MG63 (cell line): ENCODE measurements at regions not wholly inside any gene's neighbourhood (a gene's known extent, or its start where the extent isn't known, plus 50 kb on each side); places are given as distances from the start of the nearest gene placed in this dataset.
A peak's percentile ranks its signal among the peaks of the same experiment; 100 is the strongest.
"Not testable (repeated sequence)": the region's sequence is repeated elsewhere in the genome, so short reads cannot be mapped to it uniquely, and the experiment has no call there.

Experiments used
- DNase-seq: peaks from one replicate; pipeline ENCODE4 v3.0.0-alpha.2; 2020
- H3K27me3 ChIP-seq: fragments of 250-450 bp; sonication (Bioruptor Pico); 2 replicates; pipeline ENCODE4 v1.5.1; 2020; ENCODE audit warnings: mild to moderate bottlenecking, moderate library complexity
- H3K36me3 ChIP-seq: fragments of 250-450 bp; sonication (Bioruptor Pico); 2 replicates; pipeline ENCODE4 v1.5.1; 2020; ENCODE audit warnings: mild to moderate bottlenecking, moderate library complexity
- H3K4me3 ChIP-seq: fragments of 250-450 bp; sonication (Bioruptor Pico); 2 replicates; pipeline ENCODE4 v1.5.1; 2020; ENCODE audit warnings: mild to moderate bottlenecking, moderate library complexity
- H3K9me3 ChIP-seq: fragments of 250-450 bp; sonication (Bioruptor Pico); 2 replicates; pipeline ENCODE4 v1.5.1; 2020; ENCODE audit warnings: mild to moderate bottlenecking, moderate library complexity

DNA sequence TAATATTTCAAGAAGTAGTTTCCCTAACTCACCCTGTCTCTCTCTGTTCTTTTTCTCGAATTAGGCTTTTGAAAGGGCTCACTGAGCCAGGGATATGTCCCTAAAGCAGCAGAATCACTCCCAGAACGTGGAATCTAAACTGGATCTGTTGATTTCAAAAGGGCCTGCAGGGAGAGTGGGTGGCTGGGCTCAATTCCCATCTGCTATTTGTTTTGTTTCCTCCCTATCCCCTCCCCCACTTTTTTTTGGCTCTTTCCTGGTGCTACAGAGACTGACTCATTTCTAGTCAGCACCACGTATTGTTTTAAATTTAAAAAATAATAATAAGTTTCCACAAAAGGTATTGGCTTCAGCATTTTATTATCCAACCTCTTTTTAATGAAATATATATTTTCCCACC is 961.5 kb downstream of the FAM181B start:
- Histone ChIP-seq H3K9me3 (no peaks in the 10 kb centered on the region), H3K4me3 (no peak overlapping the region), H3K36me3 (no peaks in the 10 kb centered on the region), H3K27me3 (no peaks in the 10 kb centered on the region)
- DNase-seq, result peak; percentile 10

DNA sequence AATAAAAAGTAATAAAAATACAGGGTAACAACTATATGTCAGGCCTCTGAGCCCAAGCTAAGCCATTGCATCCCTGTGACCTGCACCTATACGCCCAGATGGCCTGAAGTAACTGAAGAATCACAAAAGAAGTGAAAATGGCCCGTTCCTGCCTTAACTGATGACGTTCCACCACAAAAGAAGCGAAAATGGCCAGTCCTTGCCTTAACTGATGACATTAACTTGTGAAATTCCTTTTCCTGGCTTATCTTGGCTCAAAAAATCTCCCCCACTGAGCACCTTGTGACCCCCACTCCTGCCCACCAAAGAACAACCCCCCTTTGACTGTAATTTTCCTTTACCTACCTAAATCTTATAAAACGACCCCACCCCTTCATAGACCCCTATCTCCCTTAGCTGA is 963.8 kb downstream of the FAM181B start:
- not testable (repeated sequence) for H3K4me3 ChIP-seq, DNase-seq, H3K36me3 ChIP-seq, H3K27me3 ChIP-seq, H3K9me3 ChIP-seq

DNA sequence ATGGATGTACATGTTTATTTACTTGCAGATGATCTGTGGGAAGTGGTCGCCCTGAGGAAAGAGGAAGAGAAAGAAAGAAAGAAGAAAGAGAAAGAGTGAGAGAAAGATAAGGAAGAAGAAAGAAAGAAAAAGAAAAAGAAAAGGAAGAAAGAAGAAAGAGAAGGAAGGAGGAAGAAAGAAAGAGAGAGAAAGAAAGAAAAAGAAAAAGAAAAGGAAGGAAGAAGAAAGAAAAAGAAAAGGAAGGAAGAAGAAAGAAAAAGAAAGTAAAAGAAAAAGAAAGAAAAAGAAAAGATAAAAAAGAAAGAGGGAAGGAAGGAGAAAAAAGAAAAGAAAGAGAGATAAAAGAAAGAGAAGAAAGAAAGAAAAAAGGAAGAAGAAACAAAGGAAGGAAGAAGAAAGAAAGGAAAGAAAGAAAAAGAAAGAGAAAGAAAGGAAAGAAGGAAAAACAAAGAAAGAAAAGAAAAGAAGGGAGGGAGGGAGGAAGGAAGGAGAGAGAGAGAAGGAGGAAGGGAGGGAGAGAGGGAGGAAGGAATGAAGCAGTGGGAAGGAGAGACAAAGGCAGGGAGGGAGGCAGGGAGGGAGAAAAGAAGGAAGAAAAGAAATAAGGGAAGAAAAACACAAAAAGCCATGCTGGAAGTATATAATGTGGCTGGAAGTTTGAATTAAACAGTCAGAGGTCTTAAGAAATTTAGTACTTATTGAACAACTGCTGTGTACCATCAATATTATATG is 976.6 kb downstream of the FAM181B start:
- Histone ChIP-seq H3K36me3 (no peaks in the 10 kb centered on the region), H3K9me3 (no peaks in the 10 kb centered on the region), H3K27me3 (no peaks in the 10 kb centered on the region), H3K4me3 (no peak overlapping the region)
- no peak for DNase-seq

DNA sequence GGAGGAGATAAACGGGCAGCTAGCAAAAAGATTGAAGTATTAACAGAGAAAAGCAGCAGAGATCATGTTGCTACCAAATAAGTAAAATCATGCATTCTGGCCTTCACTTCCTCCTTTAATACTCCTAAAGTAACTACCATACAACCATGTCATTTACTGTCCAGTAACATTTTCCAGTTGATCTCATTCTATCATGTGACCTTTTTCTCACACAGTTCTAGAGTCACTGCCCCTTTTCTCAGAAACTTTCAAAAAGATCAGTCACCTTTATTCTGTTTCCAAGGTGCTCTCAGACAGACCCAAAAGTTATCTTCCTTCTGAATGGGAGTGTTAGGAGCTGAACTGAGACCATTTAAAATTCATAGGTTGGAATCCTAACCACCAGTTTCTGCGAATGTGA is 984.4 kb downstream of the FAM181B start:
- Histone ChIP-seq H3K4me3 (no peak overlapping the region), H3K36me3 (no peaks in the 10 kb centered on the region), H3K9me3 (no peaks in the 10 kb centered on the region), H3K27me3 (no peaks in the 10 kb centered on the region)
- no peak for DNase-seq

DNA sequence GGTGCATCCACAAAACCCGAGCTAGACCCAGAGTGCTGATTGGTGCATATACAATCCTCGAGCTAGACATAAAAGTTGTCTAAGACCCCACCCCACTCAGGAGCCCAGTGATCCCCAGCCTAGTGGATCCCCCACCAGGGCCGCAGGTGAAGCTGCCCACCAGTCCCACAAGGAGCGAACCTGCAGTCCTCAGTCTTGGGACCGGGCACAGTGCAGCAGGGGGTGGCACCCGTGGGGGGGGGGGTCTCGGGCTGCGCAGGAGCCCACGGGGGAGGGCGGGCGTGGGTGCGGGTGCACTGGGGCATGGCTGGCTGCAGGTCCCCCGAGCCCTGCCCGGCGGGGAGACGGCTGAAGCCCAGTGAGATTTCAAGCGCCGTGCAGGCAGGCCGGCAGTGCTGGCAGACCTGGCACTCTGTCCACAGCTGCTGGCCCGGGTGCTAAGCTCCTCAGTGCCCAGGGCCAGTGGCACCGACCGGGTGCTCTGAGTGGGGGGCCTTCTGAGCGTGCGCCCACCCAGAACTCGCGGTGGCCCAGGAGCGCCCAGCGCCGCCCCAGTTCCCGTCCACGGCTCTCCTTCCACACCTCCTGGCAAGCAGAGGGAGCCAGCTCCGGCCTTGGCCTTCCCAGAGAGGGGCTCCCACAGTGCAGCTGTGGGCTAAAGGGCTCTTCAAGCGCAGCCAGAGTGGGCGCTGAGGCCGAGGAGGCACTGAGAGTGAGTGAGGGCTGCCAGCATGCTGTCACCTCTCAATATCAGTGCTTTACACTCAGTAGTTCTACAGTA is 989.1 kb downstream of the FAM181B start:
- no peak overlapping the region for H3K4me3 ChIP-seq
- no peaks in the 10 kb centered on the region for H3K36me3 ChIP-seq
- no peaks in the 10 kb centered on the region for H3K9me3 ChIP-seq
- DNase-seq, result no peak
- H3K27me3 ChIP-seq, result no peaks in the 10 kb centered on the region

DNA sequence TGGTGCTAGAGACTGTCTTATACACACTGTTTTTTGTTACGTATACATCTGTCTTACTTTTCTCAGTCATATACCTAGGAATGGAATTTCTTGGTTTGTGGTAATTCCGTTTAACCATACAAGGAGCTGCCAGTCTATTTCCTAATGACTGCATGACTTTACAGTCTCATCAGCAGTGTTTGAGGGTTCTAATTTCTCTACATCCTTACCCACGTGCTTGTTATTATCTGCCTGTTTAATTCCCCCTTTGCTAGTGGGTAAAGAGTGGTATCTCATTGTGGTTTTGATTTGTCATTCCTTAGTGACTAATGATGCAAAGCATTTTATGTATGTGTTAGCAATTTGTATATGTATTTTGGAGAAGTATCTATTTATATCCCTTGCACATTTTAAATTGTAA is 1008.0 kb downstream of the FAM181B start:
- Histone ChIP-seq H3K9me3 (no peaks in the 10 kb centered on the region), H3K36me3 (no peaks in the 10 kb centered on the region), H3K27me3 (no peaks in the 10 kb centered on the region), H3K4me3 (no peak overlapping the region)
- DNase-seq, result no peak

DNA sequence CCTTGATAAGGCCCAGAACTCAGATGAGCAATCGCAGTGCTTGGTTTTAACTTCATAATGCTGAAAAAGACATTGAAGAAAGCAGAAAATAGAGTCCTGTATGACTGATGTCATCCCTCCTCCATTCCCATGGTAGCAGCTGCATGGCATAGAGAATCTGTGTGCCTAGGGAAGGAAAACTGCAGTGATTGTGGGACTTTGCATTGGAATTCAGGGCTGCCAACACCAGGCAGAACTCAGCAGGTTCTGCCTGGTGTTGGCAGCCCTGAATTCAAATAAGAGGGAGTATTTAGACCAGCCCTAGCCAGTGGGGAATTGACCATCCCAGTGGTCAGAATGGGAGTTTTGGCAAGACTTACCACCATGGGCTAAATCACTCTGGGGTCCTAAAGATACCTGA is 1016.0 kb downstream of the FAM181B start:
- H3K36me3 ChIP-seq, result no peaks in the 10 kb centered on the region
- no peak overlapping the region for H3K4me3 ChIP-seq
- no peaks in the 10 kb centered on the region for H3K27me3 ChIP-seq

DNA sequence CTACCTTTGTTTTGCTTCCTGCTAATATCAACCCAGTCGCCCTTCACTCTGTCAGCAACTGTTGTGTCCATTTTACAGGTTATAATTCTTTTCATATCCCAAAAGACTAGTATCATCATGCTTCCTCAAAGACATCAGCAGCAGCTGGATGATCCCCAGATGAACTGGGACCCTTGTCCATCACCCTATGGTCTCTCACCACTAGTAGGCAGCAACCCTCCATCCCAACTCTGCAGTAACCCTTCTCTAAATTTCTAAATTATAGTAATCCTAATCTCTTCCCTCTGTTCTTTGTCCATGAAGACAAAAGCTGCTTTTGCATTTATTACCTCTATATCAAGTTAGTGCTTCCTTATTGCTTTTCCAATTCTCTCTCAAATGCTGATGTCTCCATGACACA is 1025.8 kb downstream of the FAM181B start:
- Histone ChIP-seq H3K27me3 (no peaks in the 10 kb centered on the region), H3K36me3 (no peaks in the 10 kb centered on the region), H3K9me3 (no peaks in the 10 kb centered on the region), H3K4me3 (no peak overlapping the region)
- DNase-seq, result no peak

More for the DNA sequence above, 1016.0 kb downstream of the FAM181B start:
- no peaks in the 10 kb centered on the region for H3K9me3 ChIP-seq
- no peak for DNase-seq

DNA sequence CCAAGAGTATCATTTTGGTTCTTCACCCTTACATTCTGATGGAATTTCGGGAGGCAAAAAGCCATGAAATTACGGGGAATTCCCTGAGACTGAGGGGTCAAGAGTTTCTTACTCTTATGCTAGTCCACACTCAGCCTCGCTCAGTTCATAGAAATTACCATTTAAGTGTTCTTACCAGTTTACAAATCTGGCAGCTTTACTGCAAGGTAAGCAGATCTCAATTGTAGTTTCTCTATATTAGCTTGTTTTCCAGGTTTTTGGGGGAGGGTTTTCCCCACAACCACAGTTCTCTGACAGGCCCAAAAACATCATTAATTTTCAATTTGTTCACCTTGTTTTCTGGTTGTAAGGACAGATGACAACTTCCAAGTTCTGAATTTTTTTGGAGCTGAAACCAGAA is 1028.4 kb downstream of the FAM181B start:
- H3K36me3 ChIP-seq, result no peaks in the 10 kb centered on the region
- no peaks in the 10 kb centered on the region for H3K27me3 ChIP-seq
- no peaks in the 10 kb centered on the region for H3K9me3 ChIP-seq
- H3K4me3 ChIP-seq, result no peak overlapping the region
- DNase-seq, result no peak

DNA sequence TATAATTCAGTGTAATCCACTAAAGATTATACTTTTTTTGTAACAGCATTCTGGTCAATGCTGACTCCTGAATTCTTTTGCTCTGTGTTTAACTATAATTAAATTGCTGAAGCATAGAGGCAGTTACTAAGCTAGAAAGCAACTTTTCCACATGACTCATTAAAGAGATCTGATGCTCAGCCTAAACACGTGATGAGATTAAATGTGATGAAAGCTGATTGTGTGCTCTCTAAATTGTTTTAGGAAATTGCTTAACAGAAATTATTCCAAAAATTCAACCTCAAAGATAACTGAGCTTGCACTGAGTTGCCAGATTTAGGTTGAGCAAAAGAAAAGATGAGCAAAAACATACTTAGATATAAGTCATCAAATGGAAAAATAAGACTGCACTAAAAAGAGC is 1033.6 kb downstream of the FAM181B start:
- no peak for DNase-seq
- no peaks in the 10 kb centered on the region for H3K27me3 ChIP-seq

DNA sequence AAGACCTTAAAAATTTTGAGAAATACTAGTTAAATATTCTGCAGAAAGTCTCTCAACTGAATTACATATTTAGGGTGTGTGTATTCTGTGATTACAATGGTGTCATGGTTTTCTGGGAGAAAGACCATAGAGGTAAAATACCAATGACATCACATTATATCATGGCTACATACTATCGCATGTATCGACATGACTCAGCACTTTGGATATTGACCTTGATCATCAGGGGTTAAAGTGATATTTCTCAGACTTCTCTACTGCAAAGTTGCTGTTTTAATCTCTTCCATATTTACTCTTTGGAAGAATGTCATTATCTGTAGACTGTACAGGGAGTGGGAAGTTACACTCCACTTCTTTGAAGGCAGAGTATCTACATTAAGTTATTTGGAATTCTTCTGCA is 1046.6 kb downstream of the FAM181B start:
- H3K27me3 ChIP-seq, result no peaks in the 10 kb centered on the region
- H3K4me3 ChIP-seq, result no peak overlapping the region
- DNase-seq, result no peak
- no peaks in the 10 kb centered on the region for H3K36me3 ChIP-seq
- no peaks in the 10 kb centered on the region for H3K9me3 ChIP-seq

More for the DNA sequence above, 1033.6 kb downstream of the FAM181B start:
- Histone ChIP-seq H3K4me3 (no peak overlapping the region), H3K9me3 (no peaks in the 10 kb centered on the region), H3K36me3 (no peaks in the 10 kb centered on the region)

DNA sequence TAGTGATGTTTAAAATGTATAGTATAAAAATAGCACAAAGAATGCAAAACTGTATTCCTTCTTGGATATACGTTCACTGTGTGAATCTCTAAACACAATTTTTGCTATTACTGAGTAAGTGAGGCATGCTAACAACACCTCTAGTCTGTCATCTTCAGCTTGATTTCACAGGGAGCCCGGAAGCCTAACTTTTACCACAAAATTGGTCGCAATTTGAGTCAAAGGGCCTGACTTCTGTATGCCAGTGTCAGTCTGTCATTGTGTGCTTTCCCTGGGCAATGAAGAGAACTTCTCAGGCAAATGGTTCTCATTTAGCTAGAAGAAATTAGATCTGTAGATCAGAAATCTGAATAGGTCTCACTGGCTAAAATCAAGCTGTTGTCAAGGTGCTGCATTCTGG is 1059.5 kb downstream of the FAM181B start:
- DNase-seq, result no peak
- H3K9me3 ChIP-seq, result no peaks in the 10 kb centered on the region
- H3K4me3 ChIP-seq, result no peak overlapping the region
- H3K36me3 ChIP-seq, result no peaks in the 10 kb centered on the region
- no peaks in the 10 kb centered on the region for H3K27me3 ChIP-seq

DNA sequence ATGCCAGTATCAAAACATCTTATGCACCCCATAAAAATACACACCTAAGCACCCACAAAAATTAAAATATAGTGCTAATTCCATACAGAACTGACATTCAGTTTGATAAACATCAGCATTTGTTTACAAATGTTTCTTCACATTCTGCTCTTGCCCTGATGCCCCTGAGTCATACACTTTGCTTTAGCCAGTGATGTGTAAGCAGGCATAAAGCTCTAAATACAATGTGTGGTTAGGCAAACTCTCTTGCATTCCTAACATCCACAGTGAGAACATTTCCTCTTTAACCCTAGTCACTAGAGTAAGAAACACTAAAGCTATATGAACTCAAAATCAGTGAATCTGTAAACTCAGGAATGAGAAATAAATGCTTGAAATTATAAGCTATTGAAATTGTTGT is 1060.7 kb downstream of the FAM181B start:
- no peaks in the 10 kb centered on the region for H3K27me3 ChIP-seq
- H3K4me3 ChIP-seq, result no peak overlapping the region
- H3K36me3 ChIP-seq, result no peaks in the 10 kb centered on the region
- H3K9me3 ChIP-seq, result no peaks in the 10 kb centered on the region
- peak; percentile 7 for DNase-seq

DNA sequence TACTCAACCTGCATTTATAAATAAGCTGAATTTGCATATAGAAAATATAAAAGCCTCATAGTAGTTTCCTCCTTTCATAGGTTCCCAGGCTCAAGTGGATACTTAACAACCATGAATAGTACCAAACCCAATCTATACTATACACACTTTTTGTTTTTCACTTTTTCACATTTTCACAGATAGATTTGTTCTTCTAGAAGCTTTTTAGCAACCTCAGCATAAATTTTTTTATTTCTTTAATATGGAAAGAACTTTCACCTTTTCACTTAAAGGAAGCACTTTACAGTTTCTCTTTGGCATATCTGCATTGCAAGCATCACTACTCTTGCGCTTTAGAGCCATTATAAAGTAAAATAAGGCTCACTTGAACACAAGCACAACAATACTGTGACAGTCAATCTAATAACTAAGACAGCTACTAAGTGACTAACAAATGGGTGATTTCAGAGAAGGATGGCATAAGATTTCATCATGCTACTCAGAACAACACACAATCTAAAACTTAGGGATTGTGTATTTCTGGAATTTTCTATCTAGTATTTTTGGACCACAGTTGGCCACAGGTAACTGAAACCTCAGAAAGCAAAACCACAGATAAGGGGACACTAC is 1063.6 kb downstream of the FAM181B start:
- DNase-seq, result no peak
- H3K36me3 ChIP-seq, result no peaks in the 10 kb centered on the region

DNA sequence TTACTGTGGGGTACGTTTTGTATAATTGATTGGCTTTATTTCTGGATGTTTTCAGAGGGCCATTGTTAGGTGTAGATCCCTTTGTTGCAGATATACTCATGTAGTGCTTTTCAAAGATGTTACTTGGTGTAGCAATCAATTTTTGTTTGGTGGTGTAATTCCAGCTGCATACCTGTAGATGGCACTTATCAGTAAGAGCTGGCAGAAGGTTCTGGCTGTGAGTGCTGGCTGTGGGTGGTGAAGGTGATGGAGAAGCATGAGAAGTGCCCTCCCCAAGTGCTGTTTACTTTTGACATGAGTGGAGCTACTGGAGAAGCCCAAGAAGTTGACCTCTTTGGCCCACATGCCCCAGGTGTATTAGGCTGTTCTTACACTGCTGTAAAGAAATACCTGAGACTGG is 1074.9 kb downstream of the FAM181B start:
- DNase-seq, result no peak
- Histone ChIP-seq H3K4me3 (no peak overlapping the region), H3K27me3 (no peaks in the 10 kb centered on the region), H3K9me3 (no peaks in the 10 kb centered on the region), H3K36me3 (no peaks in the 10 kb centered on the region)

More for the DNA sequence above, 1063.6 kb downstream of the FAM181B start:
- no peak overlapping the region for H3K4me3 ChIP-seq
- H3K9me3 ChIP-seq, result no peaks in the 10 kb centered on the region
- H3K27me3 ChIP-seq, result no peaks in the 10 kb centered on the region

DNA sequence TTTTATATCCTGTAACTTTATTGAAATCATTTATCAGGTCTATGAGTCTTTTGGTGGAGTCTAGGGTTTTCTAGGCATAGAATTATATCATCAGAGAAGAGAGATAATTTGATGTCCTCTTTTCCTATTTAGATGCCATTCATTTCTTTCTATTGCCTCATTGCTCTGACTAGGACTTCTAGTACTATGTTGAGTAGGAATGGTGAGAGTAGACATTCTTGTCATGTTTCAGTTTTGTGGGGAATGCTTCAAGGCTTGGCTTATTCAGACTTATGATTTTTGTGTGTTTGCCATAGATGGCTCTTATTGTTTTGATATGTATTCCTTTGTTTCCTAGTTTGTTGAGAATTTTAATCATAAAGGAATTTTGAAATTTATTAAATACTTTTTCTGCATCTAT is 1078.3 kb downstream of the FAM181B start:
- DNase-seq, result no peak
- no peaks in the 10 kb centered on the region for H3K9me3 ChIP-seq
- H3K4me3 ChIP-seq, result no peak overlapping the region
- H3K36me3 ChIP-seq, result no peaks in the 10 kb centered on the region
- no peaks in the 10 kb centered on the region for H3K27me3 ChIP-seq

DNA sequence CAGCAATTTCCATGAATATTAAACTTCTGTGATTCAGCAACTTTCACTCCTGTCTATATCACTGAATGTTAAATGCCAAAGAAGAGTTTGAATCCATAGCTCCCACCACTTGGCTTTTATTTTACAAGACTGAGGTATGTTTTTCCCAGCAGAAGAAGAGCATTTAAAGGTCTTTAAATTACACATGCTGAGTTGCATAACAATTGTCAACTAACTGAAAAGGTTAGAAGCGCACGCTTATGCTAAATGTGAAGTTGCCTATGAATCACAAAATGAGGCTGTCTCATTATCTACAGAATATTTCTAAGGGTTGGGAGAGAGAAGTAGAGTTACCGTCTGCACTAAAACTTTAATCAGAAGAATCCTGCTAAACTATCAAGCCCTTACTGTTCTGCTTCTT is 1086.3 kb downstream of the FAM181B start:
- Histone ChIP-seq H3K4me3 (no peak overlapping the region), H3K27me3 (peaks cover 3% of the 10 kb centered on the region; the same call in 1 of the 2 replicates), H3K36me3 (no peaks in the 10 kb centered on the region), H3K9me3 (no peaks in the 10 kb centered on the region)
- no peak for DNase-seq
